Putamen (tissue), 1 donor: ENCODE measurements at regions not wholly inside any gene's neighbourhood (a gene's known extent, or its start where the extent isn't known, plus 50 kb on each side); places are given as distances from the start of the nearest gene placed in this dataset.

Experiments used
- DNase-seq: peaks from one replicate; pipeline ENCODE4 v3.0.0-alpha.2; 2016; ENCODE audit warnings: low spot score

DNA sequence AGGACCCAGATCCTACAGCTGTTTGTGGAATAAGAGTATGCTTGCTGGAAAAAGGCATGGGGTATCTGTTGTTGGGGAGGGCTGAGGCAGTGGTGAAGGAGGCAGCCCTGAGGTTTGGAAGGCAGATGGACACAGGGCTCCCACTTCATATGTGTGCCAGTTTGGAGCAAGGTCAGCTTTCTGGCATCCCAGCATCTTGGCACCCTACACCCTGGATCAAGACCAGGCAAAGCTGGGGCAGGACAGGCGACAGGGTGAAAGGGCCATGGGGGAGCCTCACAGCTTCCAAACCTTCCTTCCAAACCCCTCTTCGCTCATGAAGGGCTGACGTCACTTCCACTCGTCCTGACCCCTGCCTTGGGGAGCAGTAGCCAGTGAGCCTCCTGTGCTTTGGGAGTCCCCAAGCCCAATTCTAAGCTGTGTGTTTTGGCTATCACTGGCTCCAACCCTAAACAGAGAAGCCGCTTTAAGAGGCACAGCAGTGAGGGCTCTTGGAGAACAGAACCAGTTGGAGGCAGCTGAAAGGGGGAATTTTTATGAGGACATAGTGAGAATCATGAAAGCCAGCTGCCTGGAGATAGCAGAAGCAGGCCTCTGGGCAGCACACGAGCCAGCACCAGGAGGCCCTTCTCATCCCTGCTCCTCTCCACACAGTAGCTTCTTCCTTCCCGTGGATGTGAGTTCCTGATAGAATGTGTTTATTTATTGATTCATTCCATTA, 448.6 kb upstream of the CDH4 start:
- no peak for DNase-seq

GRCh38 chr20:60804240-60804917, 447.7 kb upstream of the CDH4 start:
- DNase-seq: no peak

DNA sequence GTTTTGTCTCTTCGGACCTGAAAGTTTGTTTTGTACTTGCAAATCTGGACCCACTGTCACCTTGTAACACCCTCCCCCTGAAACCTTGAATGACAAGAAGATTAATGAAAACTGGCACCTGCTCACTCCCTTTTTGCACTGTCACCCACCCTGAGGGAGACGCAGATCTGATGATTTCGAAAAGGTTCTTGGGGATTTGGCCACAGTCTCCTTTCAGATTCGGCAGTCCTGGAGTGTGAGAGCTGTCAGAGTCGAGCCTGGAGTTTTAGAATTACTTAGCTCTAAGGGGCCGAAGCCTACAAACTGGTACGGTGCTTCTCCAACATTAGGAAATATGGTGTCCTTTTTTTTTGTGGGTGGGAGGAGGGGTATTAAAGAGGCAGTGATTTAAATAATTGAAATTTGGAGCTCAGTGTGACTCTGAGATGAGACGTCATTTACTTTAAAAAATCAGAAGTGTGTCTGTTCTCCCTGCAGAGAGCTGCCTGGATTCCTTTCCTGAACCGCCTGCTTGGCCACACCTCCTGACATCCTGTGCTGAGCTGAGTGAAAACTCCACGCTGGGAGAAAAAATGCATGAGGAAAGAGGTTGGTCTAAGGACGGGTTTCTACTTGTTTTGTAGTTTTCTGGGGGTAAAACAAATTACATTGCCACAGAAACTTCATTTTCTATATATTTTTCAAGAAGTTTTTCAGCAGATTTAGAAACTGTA, 447.0 kb upstream of the CDH4 start:
- no peak for DNase-seq

- no peak for DNase-seq
Observed at GRCh38 chr20:60806354-60806753, 445.7 kb upstream of the CDH4 start.

GRCh38 chr20:60806824-60807223, 445.2 kb upstream of the CDH4 start:
- no peak for DNase-seq

DNA sequence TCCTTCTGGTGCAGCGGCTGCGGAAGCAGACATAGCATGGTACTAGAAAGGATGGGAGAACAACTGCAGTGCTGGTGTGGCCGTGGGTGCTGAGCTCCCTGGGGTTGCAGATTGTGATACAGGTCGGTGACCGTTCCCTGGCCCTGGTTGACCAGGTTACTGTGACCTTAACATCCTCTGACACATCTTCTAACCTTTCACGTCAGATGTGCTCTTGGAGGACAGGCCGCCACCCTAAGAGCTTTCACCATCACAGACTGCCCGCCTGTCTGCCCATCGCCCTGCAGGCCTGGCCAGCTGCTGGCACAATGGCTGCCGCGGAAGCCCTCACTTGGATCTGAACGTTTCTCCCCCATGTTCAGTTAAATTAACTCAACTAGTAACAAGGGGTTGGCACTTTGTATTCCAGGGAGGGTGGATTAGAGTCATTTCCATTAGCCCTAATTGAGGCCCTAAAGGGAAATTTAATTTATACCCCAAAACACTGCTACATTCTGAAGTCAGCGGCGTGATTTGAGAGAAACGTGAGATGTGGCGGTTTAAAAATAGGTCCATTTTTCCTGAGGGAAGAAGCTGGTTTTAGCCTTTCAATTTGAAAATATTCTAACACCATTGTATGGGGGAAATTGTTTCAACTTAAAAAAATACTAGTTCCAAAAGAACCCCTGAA, 443.9 kb upstream of the CDH4 start:
- DNase-seq: no peak

- DNase-seq: no peak
Observed at GRCh38 chr20:60808701-60809100, 443.4 kb upstream of the CDH4 start.

DNA sequence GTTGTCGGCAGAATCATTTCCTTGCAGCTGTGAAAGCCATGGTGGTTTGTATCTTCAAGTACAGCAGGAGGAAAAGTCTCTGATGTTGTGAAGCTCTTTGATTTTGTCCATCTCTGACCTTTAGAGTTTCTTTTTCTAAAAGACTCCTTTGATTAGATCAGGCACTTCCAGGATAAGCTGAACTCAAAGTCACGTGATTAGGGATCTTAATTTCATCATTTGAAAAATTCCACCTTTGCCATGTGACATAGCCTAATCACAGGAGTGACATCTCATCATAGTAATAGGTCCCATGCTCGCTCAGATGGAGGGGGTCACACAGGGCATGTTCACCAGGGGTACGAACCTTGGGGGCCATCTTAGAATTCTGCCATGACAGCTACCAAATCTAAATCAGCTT, 441.5 kb upstream of the CDH4 start:
- no peak for DNase-seq

GRCh38 chr20:60812561-60812960, 439.5 kb upstream of the CDH4 start:
- DNase-seq: no peak

GRCh38 chr20:60813066-60813465, 439.0 kb upstream of the CDH4 start:
- no peak for DNase-seq

- no peak for DNase-seq
Observed at GRCh38 chr20:60815656-60816055, 436.4 kb upstream of the CDH4 start.

GRCh38 chr20:60816901-60817300, 435.2 kb upstream of the CDH4 start:
- no peak for DNase-seq

GRCh38 chr20:60817891-60818290, 434.2 kb upstream of the CDH4 start:
- DNase-seq: no peak

DNA sequence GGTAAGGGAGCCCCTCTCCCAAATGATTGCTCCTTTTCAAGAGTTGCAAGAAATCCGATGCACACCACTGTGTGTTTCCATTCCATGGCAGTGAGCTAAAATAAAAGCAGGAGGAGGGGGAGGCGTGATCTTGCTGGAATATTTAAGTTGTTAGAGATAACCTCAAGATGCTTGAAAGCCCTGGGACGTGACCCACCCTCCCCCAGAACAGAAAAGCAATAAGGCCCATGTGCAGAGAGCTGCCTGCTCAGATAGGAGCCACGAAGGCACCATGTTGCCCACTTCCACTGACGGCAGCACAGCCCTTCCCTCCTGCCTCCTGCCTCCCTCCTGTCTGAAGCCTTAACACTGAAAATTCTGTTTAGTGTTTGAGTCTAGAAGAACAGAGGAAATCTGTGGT, 432.6 kb upstream of the CDH4 start:
- DNase-seq: no peak

DNA sequence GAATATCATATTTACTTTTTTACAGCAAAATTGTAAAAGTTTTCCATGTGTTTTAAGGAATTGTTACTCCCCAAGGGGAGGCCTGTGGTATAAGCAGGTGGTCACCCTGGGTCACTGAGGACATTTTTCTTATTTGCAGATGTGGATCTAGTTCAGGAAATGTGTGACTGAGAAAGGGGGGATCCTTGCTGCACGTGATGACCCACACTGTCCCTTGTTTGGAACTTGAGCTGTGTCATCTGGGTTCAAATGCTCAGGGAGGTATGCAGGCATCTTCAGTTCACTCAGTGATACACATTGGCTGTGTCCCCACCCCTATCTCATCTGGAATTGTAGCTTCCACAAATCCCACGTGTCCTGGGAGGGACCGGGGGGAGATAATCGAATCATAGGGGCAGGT, 431.9 kb upstream of the CDH4 start:
- DNase-seq: no peak

DNA sequence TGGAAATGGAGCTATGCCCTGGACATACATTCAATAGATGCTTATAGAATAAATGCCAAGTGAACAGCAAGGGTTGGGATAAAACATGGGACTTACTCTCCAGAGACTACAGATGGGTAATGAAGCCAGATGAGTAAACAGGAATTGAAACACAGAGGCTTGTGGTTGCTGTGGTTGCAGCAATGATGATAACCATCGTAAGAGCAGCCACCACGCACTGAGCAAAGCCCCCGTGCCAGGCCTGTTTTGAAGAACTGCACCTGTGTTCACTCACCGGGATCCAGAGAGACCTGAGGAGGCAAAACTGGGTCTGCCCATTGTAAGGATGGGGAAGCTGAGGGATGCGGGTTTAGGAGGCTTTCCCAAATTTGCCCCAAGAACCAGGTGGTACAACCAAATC, 431.1 kb upstream of the CDH4 start:
- DNase-seq: no peak

GRCh38 chr20:60822699-60823607, 429.1 kb upstream of the CDH4 start:
- no peak for DNase-seq

GRCh38 chr20:60835876-60836275, 416.2 kb upstream of the CDH4 start:
- DNase-seq: no peak

DNA sequence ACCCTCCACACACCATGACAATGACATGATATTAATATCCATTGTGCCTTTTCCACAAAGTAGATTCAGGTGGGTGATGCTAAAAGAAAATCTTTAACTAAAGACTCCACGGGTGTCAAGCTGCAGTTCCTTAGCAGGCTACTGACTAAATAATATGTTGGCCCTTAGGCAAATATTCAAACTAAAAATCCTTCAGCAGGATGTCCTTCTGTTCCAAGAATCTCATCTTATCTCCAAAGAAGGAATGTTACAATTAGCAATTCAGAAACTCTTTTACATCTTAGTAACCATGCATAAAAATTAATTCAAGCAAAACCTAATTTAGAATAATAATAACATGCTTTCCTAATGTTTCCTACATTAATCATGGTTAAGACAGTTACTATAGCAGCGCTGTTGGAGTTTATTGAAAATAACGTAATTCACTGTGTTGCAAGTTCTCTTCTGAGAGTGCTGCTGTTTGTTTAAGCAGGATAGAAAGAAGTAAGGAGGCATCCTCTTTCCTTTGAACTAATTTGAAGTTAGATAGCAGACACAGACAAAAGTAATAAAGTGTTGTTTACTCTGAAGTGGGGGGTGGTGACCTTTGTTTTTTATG, 414.8 kb upstream of the CDH4 start:
- DNase-seq: no peak

DNA sequence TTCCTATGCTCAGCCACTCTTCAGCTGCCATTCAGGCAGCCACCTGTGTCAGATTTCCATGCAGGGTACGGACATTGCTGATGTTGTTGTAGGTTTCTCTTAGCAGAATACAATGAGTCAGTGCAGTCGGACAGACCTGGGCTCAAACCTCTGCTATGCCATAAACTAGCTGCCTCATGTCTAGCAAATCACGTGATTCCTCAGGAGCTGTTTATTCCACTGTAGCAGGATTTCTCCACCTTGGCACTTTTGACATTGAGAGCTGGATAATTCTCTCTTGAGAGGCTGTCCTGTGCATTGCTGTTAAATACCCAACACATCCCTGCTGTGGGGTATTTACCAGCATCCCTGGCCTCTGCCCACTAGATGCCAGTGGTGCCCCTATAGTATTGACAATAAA, 413.8 kb upstream of the CDH4 start:
- DNase-seq: no peak

- DNase-seq: no peak
Observed at GRCh38 chr20:60840971-60841370, 411.1 kb upstream of the CDH4 start.
